DMS79 (cell line): ENCODE measurements at regions not wholly inside any gene's neighbourhood (a gene's known extent, or its start where the extent isn't known, plus 50 kb on each side); places are given as distances from the start of the nearest gene placed in this dataset.

Experiments
- DNase-seq: peaks from one replicate; lab custom pipeline; 2025; lab: John Stamatoyannopoulos, UW

- DNase-seq: no peak
Observed at GRCh38 chr21:15241997-15242736, 177.4 kb upstream of the NRIP1 start.

GRCh38 chr21:15242906-15243305, 178.1 kb upstream of the NRIP1 start:
- DNase-seq: no peak

- no peak for DNase-seq
Observed at GRCh38 chr21:15243406-15243805, 178.6 kb upstream of the NRIP1 start.

GRCh38 chr21:15247613-15248012, 182.8 kb upstream of the NRIP1 start:
- DNase-seq: no peak

GRCh38 chr21:15249285-15249993, 184.6 kb upstream of the NRIP1 start:
- DNase-seq: no peak

- DNase-seq: no peak
Observed at GRCh38 chr21:15250384-15250783, 185.6 kb upstream of the NRIP1 start.

GRCh38 chr21:15252431-15252830, 187.6 kb upstream of the NRIP1 start:
- no peak for DNase-seq

- DNase-seq: no peak
Observed at GRCh38 chr21:15254111-15254510, 189.3 kb upstream of the NRIP1 start.

- no peak for DNase-seq
Observed at GRCh38 chr21:15255261-15255660, 190.5 kb upstream of the NRIP1 start.

GRCh38 chr21:15255763-15256162, 191.0 kb upstream of the NRIP1 start:
- DNase-seq: no peak

GRCh38 chr21:15256996-15257395, 192.2 kb upstream of the NRIP1 start:
- DNase-seq: no peak

- DNase-seq: no peak
Observed at GRCh38 chr21:15257646-15258045, 192.8 kb upstream of the NRIP1 start.

- DNase-seq: no peak
Observed at GRCh38 chr21:15259824-15260223, 195.0 kb upstream of the NRIP1 start.

GRCh38 chr21:15260604-15261003, 195.8 kb upstream of the NRIP1 start:
- DNase-seq: no peak

- DNase-seq: no peak
Observed at GRCh38 chr21:15264084-15264665, 199.4 kb upstream of the NRIP1 start.

- no peak for DNase-seq
Observed at GRCh38 chr21:15272171-15272570, 207.4 kb upstream of the NRIP1 start.

- DNase-seq: no peak
Observed at GRCh38 chr21:15272591-15272990, 207.8 kb upstream of the NRIP1 start.

GRCh38 chr21:15273244-15273643, 208.4 kb upstream of the NRIP1 start:
- DNase-seq: no peak

GRCh38 chr21:15274701-15275485, 210.1 kb upstream of the NRIP1 start:
- no peak for DNase-seq

GRCh38 chr21:15275615-15276235, 210.9 kb upstream of the NRIP1 start:
- no peak for DNase-seq

- DNase-seq: no peak
Observed at GRCh38 chr21:15276243-15276642, 211.4 kb upstream of the NRIP1 start.

- no peak for DNase-seq
Observed at GRCh38 chr21:15277466-15277865, 212.7 kb upstream of the NRIP1 start.
